ENCODE measurements at regions not wholly inside any gene's neighbourhood (a gene's known extent, or its start where the extent isn't known, plus 50 kb on each side); places are given as distances from the start of the nearest gene placed in this dataset.

- TF ChIP-seq CTCF (IDR thresholded peaks at IDR 0.05) (no peak), POLR2A (IDR thresholded peaks at IDR 0.05) (no peak), POLR2AphosphoS5 (IDR thresholded peaks at IDR 0.05) (no peak)
Measured at GRCh38 chr1:68919075-68919474, 422.2 kb upstream of the DEPDC1 start.

Data from sigmoid colon (tissue), 4 donors.